B cell (primary cell): ENCODE measurements at regions not wholly inside any gene's neighbourhood (a gene's known extent, or its start where the extent isn't known, plus 50 kb on each side); places are given as distances from the start of the nearest gene placed in this dataset.

Experiments used
- ATAC-seq: fragments of 200-7000 bp; cut with Tn5 transposase; one replicate; pipeline ENCODE4 v1.10.0; 2021; ENCODE audit warnings: low read depth, mild to moderate bottlenecking, moderate number of reproducible peaks, moderate library complexity
- CTCF ChIA-PET: fragments of 350-600 bp; sonication (Branson Sonifier 250); formaldehyde crosslinking; loops from one replicate; lab custom pipeline; 2021; ENCODE audit warnings: antibody characterized with exemption, inconsistent platforms; lab: Charles Lee
- POLR2A ChIA-PET: fragments of 350-600 bp; sonication (Branson Sonifier 250); formaldehyde crosslinking; loops from one replicate; lab custom pipeline; 2021; ENCODE audit warnings: antibody characterized with exemption; lab: Charles Lee
- DNase-seq: peaks from one replicate; pipeline ENCODE4 v3.0.0; 2013
- H2AFZ ChIP-seq: 2 replicates; pipeline ENCODE4 v1.6.1; 2012; ENCODE audit warnings: mild to moderate bottlenecking, low read depth, low read length; ENCODE audit not compliant: insufficient read depth, poor library complexity, severe bottlenecking
- H3K27ac ChIP-seq, 2 donors: 1 replicate in 1 of 2; 2 replicates in 1 of 2; pipeline ENCODE4 v1.5.1; 2012 to 2013; ENCODE audit warnings: low read length in 2 of 2, mild to moderate bottlenecking in 2 of 2, moderate library complexity in 1 of 2
- H3K27me3 ChIP-seq, 4 experiments: fragments of 200-600 bp in 1 of 4; sonication (generic) in 1 of 4; replicated peaks in 1 of 4; 1 replicate in 2 of 4; 2 replicates in 2 of 4; pipeline versions ENCODE4 v1.6.1 to v1.7.0; 2013 to 2016; ENCODE audit warnings: low read length in 3 of 4, mild to moderate bottlenecking in 2 of 4, mixed read lengths in 1 of 4, moderate library complexity in 1 of 4; ENCODE audit not compliant: insufficient read depth in 4 of 4, control insufficient read depth in 3 of 4; ENCODE audit errors: control extremely low read depth in 1 of 4
- H3K36me3 ChIP-seq, 2 experiments: replicated peaks in 1 of 2; 1 replicate in 1 of 2; 2 replicates in 1 of 2; pipeline versions ENCODE4 v1.6.1 to v1.7.1; 2013; ENCODE audit warnings: low read length in 1 of 2; ENCODE audit not compliant: insufficient read depth in 2 of 2, control insufficient read depth in 1 of 2; ENCODE audit errors: control extremely low read depth in 1 of 2, extremely low read depth in 1 of 2
- H3K4me1 ChIP-seq, 2 donors: fragments of 200-600 bp in 1 of 2; sonication (generic) in 1 of 2; 1 replicate in 1 of 2; 2 replicates in 1 of 2; pipeline versions ENCODE4 v1.5.1 to v1.6.1; 2013 to 2017; ENCODE audit warnings: low read length in 2 of 2; ENCODE audit not compliant: control insufficient read depth in 2 of 2, insufficient read depth in 2 of 2
- H3K4me2 ChIP-seq: replicated peaks from 2 replicates; pipeline ENCODE3; 2012; ENCODE audit warnings: mild to moderate bottlenecking, low read depth, low read length; ENCODE audit not compliant: poor library complexity, severe bottlenecking
- H3K4me3 ChIP-seq, 5 experiments: fragments of 200-600 bp in 1 of 5; sonication (generic) in 1 of 5; 1 replicate in 3 of 5; 2 replicates in 2 of 5; pipeline versions ENCODE4 v1.5.1 to v1.7.0; 2011 to 2016; ENCODE audit warnings: low read length in 4 of 5, mild to moderate bottlenecking in 4 of 5, low read depth in 2 of 5, control low read depth in 1 of 5, moderate library complexity in 1 of 5; ENCODE audit not compliant: insufficient read depth in 1 of 5; ENCODE audit errors: control extremely low read depth in 1 of 5, extremely low read depth in 1 of 5
- H3K79me2 ChIP-seq: fragments of 200-600 bp; sonication (generic); one replicate; pipeline ENCODE4 v1.6.0; 2016; ENCODE audit warnings: low read length; ENCODE audit not compliant: control insufficient read depth, insufficient read depth
- H3K9ac ChIP-seq: fragments of 200-600 bp; sonication (generic); 2 replicates; pipeline ENCODE4 v1.6.1; 2017; ENCODE audit warnings: mild to moderate bottlenecking, low read length, moderate library complexity
- H3K9me3 ChIP-seq, 3 donors: one replicate each; pipeline versions ENCODE4 v1.6.1 to v1.7.1; 2013; ENCODE audit warnings: low read length in 2 of 3; ENCODE audit not compliant: control insufficient read depth in 2 of 3, insufficient read depth in 1 of 3; ENCODE audit errors: control extremely low read depth in 1 of 3
- H4K20me1 ChIP-seq: 2 replicates; pipeline ENCODE4 v1.6.0; 2012; ENCODE audit warnings: mild to moderate bottlenecking, low read length; ENCODE audit not compliant: insufficient read depth, control insufficient read depth, poor library complexity, severe bottlenecking
- H3K27ac Mint-ChIP-seq: one replicate; pipeline ENCODE4 v1.8.0; 2021; ENCODE audit warnings: mixed read lengths
- H3K27me3 Mint-ChIP-seq: one replicate; pipeline ENCODE4 v1.8.0; 2021; ENCODE audit warnings: mixed read lengths
- H3K4me1 Mint-ChIP-seq: one replicate; pipeline ENCODE4 v1.8.0; 2021; ENCODE audit warnings: mixed read lengths
- H3K4me3 Mint-ChIP-seq: one replicate; pipeline ENCODE4 v1.8.0; 2021; ENCODE audit warnings: mixed read lengths
- H3K9me3 Mint-ChIP-seq: one replicate; pipeline ENCODE4 v1.8.0; 2022; ENCODE audit warnings: mixed read lengths; ENCODE audit not compliant: insufficient read depth
- EZH2 ChIP-seq: IDR thresholded peaks from 2 replicates; pipeline ENCODE4 v1.6.1; 2012; ENCODE audit warnings: borderline replicate concordance, low read depth, mild to moderate bottlenecking, moderate library complexity, low read length; ENCODE audit not compliant: insufficient read depth, poor library complexity, severe bottlenecking
- WGBS: methylation state at CpG from one replicate; pipeline ENCODE4 v1.1.5; 2013; ENCODE audit warnings: missing lambda C conversion rate; ENCODE audit not compliant: insufficient coverage; 5-methylcytosine and 5-hydroxymethylcytosine counted together
- intact Hi-C: fragments of 100-400 bp; cut with micrococcal nuclease; formaldehyde crosslinking; loops from one replicate; pipeline ENCODE4 v1.10.0; 2022
- TF ChIP-seq, protein P1 (sequence below): fragments of 200-600 bp; IDR thresholded peaks from one replicate; pipeline ENCODE4 v1.8.0; 2022; ENCODE audit warnings: antibody characterized with exemption, mild to moderate bottlenecking

DNA sequence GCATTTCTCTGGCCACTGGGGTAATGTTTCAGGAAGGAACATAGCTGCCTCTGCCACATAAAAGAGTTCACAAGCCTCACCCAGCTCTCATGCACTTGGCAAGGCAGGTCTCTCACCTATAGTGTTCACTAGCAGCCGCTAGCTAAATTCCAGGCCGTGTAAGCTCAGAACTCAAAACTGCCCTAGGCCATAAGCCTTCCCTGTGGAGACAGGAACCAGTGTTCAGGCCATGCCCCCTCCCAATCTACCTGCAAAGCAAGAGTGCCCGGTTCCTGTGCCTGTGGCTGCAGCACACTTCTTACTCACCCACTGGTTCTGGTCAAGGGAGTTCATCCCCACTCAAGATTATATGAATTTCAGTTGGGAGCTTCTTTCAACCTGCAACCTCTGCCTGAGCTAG lies 60.7 kb upstream of the ZNF169 start:
- no peak overlapping the region for H3K4me3 Mint-ChIP-seq
- ATAC-seq (no peak), DNase-seq (no peak)
- Histone ChIP-seq H3K36me3 (no peaks in the 10 kb centered on the region), H3K4me1 (peaks cover 0 to 2% of the 10 kb centered on the region in 2 donors), H2AFZ (no peak overlapping the region), H3K79me2 (peaks cover 10% of the 10 kb centered on the region), H3K4me3 (no peak overlapping the region), H3K9ac (no peak overlapping the region), H3K27me3 (no peaks in the 10 kb centered on the region), H3K4me2 (no peak overlapping the region), H3K27ac (no peak overlapping the region), H3K9me3 (peaks cover 4 to 20% (median 19%) of the 10 kb centered on the region in 3 donors), H4K20me1 (no peaks in the 10 kb centered on the region)
- WGBS, result 96% methylated on average over 2 of the region's 3 CpGs
- peaks cover 2% of the 10 kb centered on the region for H3K4me1 Mint-ChIP-seq
- intact Hi-C loops, result no loop called here
- ChIA-PET POLR2A (no interaction called here), CTCF (no interaction called here)
- H3K27me3 Mint-ChIP-seq, result no peaks in the 10 kb centered on the region
- no peak for TF ChIP-seq EZH2
- TF ChIP-seq, protein P1, sequence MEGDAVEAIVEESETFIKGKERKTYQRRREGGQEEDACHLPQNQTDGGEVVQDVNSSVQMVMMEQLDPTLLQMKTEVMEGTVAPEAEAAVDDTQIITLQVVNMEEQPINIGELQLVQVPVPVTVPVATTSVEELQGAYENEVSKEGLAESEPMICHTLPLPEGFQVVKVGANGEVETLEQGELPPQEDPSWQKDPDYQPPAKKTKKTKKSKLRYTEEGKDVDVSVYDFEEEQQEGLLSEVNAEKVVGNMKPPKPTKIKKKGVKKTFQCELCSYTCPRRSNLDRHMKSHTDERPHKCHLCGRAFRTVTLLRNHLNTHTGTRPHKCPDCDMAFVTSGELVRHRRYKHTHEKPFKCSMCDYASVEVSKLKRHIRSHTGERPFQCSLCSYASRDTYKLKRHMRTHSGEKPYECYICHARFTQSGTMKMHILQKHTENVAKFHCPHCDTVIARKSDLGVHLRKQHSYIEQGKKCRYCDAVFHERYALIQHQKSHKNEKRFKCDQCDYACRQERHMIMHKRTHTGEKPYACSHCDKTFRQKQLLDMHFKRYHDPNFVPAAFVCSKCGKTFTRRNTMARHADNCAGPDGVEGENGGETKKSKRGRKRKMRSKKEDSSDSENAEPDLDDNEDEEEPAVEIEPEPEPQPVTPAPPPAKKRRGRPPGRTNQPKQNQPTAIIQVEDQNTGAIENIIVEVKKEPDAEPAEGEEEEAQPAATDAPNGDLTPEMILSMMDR, result no peak
- H3K9me3 Mint-ChIP-seq, result peaks cover 5% of the 10 kb centered on the region
- no peak overlapping the region for H3K27ac Mint-ChIP-seq

DNA sequence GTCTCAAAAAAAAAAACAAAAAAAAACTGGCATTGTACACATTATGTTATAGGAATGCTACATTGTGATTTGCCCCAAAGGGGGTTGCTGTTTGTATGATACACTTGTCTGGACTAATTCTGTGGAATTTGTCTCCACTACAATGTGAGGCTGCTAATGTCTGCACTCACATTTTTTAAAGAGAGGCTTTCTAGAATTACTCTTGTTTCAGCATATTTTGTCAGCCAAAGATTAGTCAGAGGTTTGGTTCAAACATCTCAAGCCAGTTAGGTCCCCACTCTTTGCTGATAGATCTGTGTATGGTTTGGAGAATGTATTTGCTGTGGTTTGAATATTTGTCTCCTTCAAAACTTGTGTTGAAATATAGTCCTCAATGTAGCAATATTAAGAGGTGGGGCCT lies 59.3 kb upstream of the ZNF169 start:
- H3K79me2 ChIP-seq, result peaks cover 10% of the 10 kb centered on the region
- no peak overlapping the region for H3K9ac ChIP-seq
- Mint-ChIP-seq H3K4me1 (peaks cover 5% of the 10 kb centered on the region), H3K9me3 (peaks cover 9% of the 10 kb centered on the region), H3K27me3 (no peaks in the 10 kb centered on the region), H3K27ac (no peak overlapping the region), H3K4me3 (no peak overlapping the region)
- CTCF ChIA-PET, result no interaction called here
- no peak for DNase-seq
- H3K4me3 ChIP-seq, result no peak overlapping the region
- POLR2A ChIA-PET, result no interaction called here
- no peak overlapping the region for H3K27ac ChIP-seq
- peaks cover 0 to 4% of the 10 kb centered on the region in 2 donors for H3K4me1 ChIP-seq
- TF ChIP-seq EZH2, result no peak
- TF ChIP-seq, protein P1, result no peak
- no peaks in the 10 kb centered on the region for H4K20me1 ChIP-seq
- no peaks in the 10 kb centered on the region for H3K36me3 ChIP-seq
- H3K9me3 ChIP-seq, result peaks cover 4 to 21% (median 14%) of the 10 kb centered on the region in 3 donors
- intact Hi-C loops, result no loop called here
- no peak overlapping the region for H3K4me2 ChIP-seq
- no peaks in the 10 kb centered on the region for H3K27me3 ChIP-seq
- no peak overlapping the region for H2AFZ ChIP-seq
- no peak for ATAC-seq
